Embryonic facial prominence (tissue), 1 donor: ENCODE measurements at regions not wholly inside any gene's neighbourhood (a gene's known extent, or its start where the extent isn't known, plus 50 kb on each side); places are given as distances from the start of the nearest gene placed in this dataset.

Source experiments
- DNase-seq: peaks from one replicate; pipeline ENCODE4 v3.0.0-alpha.2; 2016; ENCODE audit errors: extremely low spot score

GRCh38 chr4:57249083-57249482, 138.9 kb upstream of the IGFBP7 start:
- DNase-seq, result no peak

GRCh38 chr4:57243076-57243475, 132.9 kb upstream of the IGFBP7 start:
- DNase-seq, result no peak

- DNase-seq, result no peak
These were observed 124.1 kb upstream of the IGFBP7 start for GRCh38 chr4:57234252-57234775.

- no peak for DNase-seq
These were observed 123.2 kb upstream of the IGFBP7 start for GRCh38 chr4:57233386-57233785.

GRCh38 chr4:57231781-57232180, 121.6 kb upstream of the IGFBP7 start:
- no peak for DNase-seq

GRCh38 chr4:57220734-57221133, 110.5 kb upstream of the IGFBP7 start:
- no peak for DNase-seq

GRCh38 chr4:57220172-57220571, 110.0 kb upstream of the IGFBP7 start:
- DNase-seq, result no peak

GRCh38 chr4:57219431-57219830, 109.2 kb upstream of the IGFBP7 start:
- no peak for DNase-seq

- no peak for DNase-seq
These were observed 104.6 kb upstream of the IGFBP7 start for GRCh38 chr4:57214654-57215411.

- DNase-seq, result no peak
These were observed 100.9 kb upstream of the IGFBP7 start for GRCh38 chr4:57211131-57211530.

GRCh38 chr4:57206172-57206571, 96.0 kb upstream of the IGFBP7 start:
- DNase-seq, result no peak

GRCh38 chr4:57205580-57205979, 95.4 kb upstream of the IGFBP7 start:
- no peak for DNase-seq

GRCh38 chr4:57200799-57201327, 90.7 kb upstream of the IGFBP7 start:
- DNase-seq, result no peak

GRCh38 chr4:57199267-57199666, 89.1 kb upstream of the IGFBP7 start:
- no peak for DNase-seq

GRCh38 chr4:57195622-57196021, 85.4 kb upstream of the IGFBP7 start:
- no peak for DNase-seq

- no peak for DNase-seq
These were observed 84.0 kb upstream of the IGFBP7 start for GRCh38 chr4:57194068-57194611.

GRCh38 chr4:57193209-57193810, 83.1 kb upstream of the IGFBP7 start:
- DNase-seq, result no peak

GRCh38 chr4:57191523-57192034, 81.4 kb upstream of the IGFBP7 start:
- DNase-seq, result no peak

- no peak for DNase-seq
These were observed 80.7 kb upstream of the IGFBP7 start for GRCh38 chr4:57190601-57191481.

GRCh38 chr4:57187246-57187645, 77.1 kb upstream of the IGFBP7 start:
- no peak for DNase-seq

- DNase-seq, result no peak
These were observed 74.3 kb upstream of the IGFBP7 start for GRCh38 chr4:57184378-57185029.
